ENCODE measurements at regions not wholly inside any gene's neighbourhood (a gene's known extent, or its start where the extent isn't known, plus 50 kb on each side); places are given as distances from the start of the nearest gene placed in this dataset.
A peak's percentile ranks its signal among the peaks of the same experiment; 100 is the strongest.

GRCh38 chr3:177750436-177750835 is 553.2 kb upstream of the TBL1XR1 start:
- TF ChIP-seq, protein P1, sequence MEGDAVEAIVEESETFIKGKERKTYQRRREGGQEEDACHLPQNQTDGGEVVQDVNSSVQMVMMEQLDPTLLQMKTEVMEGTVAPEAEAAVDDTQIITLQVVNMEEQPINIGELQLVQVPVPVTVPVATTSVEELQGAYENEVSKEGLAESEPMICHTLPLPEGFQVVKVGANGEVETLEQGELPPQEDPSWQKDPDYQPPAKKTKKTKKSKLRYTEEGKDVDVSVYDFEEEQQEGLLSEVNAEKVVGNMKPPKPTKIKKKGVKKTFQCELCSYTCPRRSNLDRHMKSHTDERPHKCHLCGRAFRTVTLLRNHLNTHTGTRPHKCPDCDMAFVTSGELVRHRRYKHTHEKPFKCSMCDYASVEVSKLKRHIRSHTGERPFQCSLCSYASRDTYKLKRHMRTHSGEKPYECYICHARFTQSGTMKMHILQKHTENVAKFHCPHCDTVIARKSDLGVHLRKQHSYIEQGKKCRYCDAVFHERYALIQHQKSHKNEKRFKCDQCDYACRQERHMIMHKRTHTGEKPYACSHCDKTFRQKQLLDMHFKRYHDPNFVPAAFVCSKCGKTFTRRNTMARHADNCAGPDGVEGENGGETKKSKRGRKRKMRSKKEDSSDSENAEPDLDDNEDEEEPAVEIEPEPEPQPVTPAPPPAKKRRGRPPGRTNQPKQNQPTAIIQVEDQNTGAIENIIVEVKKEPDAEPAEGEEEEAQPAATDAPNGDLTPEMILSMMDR (IDR thresholded peaks at IDR 0.05; ENCODE audit: low read length, missing control alignments): no peak
- no peak overlapping the region for H3K4me3 ChIP-seq (replicated peaks; ENCODE audit: low read depth, low read length)
- DNase-seq (ENCODE audit: low read depth): no peak

GRCh38 chr3:177751770-177752169 is 554.5 kb upstream of the TBL1XR1 start:
- no peak overlapping the region for H3K4me3 ChIP-seq (replicated peaks; ENCODE audit: low read depth, low read length)
- DNase-seq (ENCODE audit: low read depth): no peak
- TF ChIP-seq, protein P1 (IDR thresholded peaks at IDR 0.05; ENCODE audit: low read length, missing control alignments): no peak

- H3K4me3 ChIP-seq (replicated peaks; ENCODE audit: low read depth, low read length): no peak overlapping the region
- TF ChIP-seq, protein P1 (IDR thresholded peaks at IDR 0.05; ENCODE audit: low read length, missing control alignments): no peak
- no peak for DNase-seq (ENCODE audit: low read depth)
These were observed 555.5 kb upstream of the TBL1XR1 start for GRCh38 chr3:177752831-177753230.

GRCh38 chr3:177753451-177754155 is 556.3 kb upstream of the TBL1XR1 start:
- DNase-seq (ENCODE audit: low read depth): no peak
- TF ChIP-seq, protein P1 (IDR thresholded peaks at IDR 0.05; ENCODE audit: low read length, missing control alignments): no peak
- H3K4me3 ChIP-seq (replicated peaks; ENCODE audit: low read depth, low read length): no peak overlapping the region

GRCh38 chr3:177754508-177754921 is 557.2 kb upstream of the TBL1XR1 start:
- TF ChIP-seq, protein P1 (IDR thresholded peaks at IDR 0.05; ENCODE audit: low read length, missing control alignments): no peak
- no peak overlapping the region for H3K4me3 ChIP-seq (replicated peaks; ENCODE audit: low read depth, low read length)
- DNase-seq (ENCODE audit: low read depth): no peak

- peak; percentile 42 for DNase-seq (ENCODE audit: low read depth)
- TF ChIP-seq, protein P1 (IDR thresholded peaks at IDR 0.05; ENCODE audit: low read length, missing control alignments): no peak
- H3K4me3 ChIP-seq (replicated peaks; ENCODE audit: low read depth, low read length): no peak overlapping the region
These were observed 560.8 kb upstream of the TBL1XR1 start for GRCh38 chr3:177758126-177758525.

- TF ChIP-seq, protein P1 (IDR thresholded peaks at IDR 0.05; ENCODE audit: low read length, missing control alignments): no peak
- DNase-seq (ENCODE audit: low read depth): no peak
- no peak overlapping the region for H3K4me3 ChIP-seq (replicated peaks; ENCODE audit: low read depth, low read length)
These were observed 563.5 kb upstream of the TBL1XR1 start for GRCh38 chr3:177760803-177761202.

All from fibroblast of pulmonary artery (primary cell).